GM18505 (cell line): ENCODE measurements at regions not wholly inside any gene's neighbourhood (a gene's known extent, or its start where the extent isn't known, plus 50 kb on each side); places are given as distances from the start of the nearest gene placed in this dataset.
"Not testable (repeated sequence)": the region's sequence is repeated elsewhere in the genome, so short reads cannot be mapped to it uniquely, and the experiment has no call there.

Source experiments
- ATAC-seq: cut with Tn5 transposase; IDR thresholded peaks from one replicate; pipeline ENCODE4 v1.9.1; 2021; ENCODE audit not compliant: unreplicated experiment
- POLR2A ChIP-seq: IDR thresholded peaks from 4 replicates; pipeline ENCODE4 v1.6.1; 2011; ENCODE audit warnings: borderline replicate concordance; ENCODE audit not compliant: insufficient read depth, insufficient read length; ENCODE audit errors: extremely low read depth

- no peak for ATAC-seq
- no peak for TF ChIP-seq POLR2A
Measured at GRCh38 chr7:85262891-85263290, 76.0 kb upstream of the SEMA3D start.

- TF ChIP-seq POLR2A, result no peak
- ATAC-seq, result no peak
Measured at GRCh38 chr7:85261336-85261735, 74.5 kb upstream of the SEMA3D start.

DNA sequence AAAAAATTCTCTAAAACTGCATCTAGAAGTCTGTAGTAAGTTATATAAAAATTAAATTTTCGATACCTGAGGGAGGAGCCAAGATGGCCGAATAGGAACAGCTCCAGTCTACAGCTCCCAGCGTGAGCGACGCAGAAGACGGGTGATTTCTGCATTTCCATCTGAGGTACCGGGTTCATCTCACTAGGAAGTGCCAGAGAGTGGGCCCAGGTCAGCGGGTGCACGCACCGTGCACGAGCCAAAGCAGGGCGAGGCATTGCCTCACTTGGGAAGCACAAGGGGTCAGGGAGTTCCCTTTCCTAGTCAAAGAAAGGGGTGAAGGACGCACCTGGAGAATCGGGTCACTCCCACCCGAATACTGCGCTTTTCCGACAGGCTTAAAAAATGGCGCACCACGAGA lies 62.9 kb upstream of the SEMA3D start:
- ATAC-seq, result not testable (repeated sequence)

DNA sequence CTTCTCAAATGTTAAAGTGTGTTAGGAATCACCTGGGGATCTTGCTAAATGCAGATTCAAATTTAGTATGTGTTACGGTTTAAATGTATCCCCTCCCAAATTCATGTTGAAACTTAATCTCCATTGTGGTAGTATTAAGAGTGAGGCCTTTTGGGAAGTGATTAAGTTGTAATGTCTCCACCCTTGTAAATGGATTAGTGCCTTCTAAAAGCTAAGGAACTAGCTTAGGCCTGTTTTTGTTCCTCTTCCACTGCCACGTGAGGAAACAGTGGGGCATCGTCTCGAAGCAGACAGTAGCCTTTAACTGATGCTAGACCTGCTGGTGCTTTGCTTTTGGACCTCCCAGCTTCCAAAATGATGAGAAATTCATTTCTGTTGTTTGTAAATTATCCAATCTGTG lies 52.3 kb upstream of the SEMA3D start:
- TF ChIP-seq POLR2A, result no peak

DNA sequence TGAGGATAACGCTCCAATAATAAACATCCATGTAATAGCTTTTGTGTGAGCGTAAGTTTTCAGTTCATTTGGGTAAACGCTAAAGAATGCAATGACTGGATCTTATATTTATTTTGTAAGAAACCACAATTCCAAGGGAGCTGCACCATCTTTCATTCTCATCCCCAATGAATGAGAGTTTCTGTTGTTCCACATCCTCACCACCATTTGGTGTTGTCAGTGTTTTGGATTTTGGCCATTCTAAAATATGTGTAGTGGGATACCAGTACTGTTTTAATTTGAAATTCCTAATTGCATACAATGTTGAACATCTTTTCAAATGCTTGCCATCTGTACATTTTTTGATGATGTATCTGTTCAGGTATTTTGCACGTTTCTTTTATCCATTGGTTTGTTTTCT lies 50.9 kb upstream of the SEMA3D start:
- no peak for ATAC-seq
- TF ChIP-seq POLR2A, result no peak

More for the DNA sequence above, 52.3 kb upstream of the SEMA3D start:
- no peak for ATAC-seq
